ENCODE measurements at regions not wholly inside any gene's neighbourhood (a gene's known extent, or its start where the extent isn't known, plus 50 kb on each side); places are given as distances from the start of the nearest gene placed in this dataset.

DNA sequence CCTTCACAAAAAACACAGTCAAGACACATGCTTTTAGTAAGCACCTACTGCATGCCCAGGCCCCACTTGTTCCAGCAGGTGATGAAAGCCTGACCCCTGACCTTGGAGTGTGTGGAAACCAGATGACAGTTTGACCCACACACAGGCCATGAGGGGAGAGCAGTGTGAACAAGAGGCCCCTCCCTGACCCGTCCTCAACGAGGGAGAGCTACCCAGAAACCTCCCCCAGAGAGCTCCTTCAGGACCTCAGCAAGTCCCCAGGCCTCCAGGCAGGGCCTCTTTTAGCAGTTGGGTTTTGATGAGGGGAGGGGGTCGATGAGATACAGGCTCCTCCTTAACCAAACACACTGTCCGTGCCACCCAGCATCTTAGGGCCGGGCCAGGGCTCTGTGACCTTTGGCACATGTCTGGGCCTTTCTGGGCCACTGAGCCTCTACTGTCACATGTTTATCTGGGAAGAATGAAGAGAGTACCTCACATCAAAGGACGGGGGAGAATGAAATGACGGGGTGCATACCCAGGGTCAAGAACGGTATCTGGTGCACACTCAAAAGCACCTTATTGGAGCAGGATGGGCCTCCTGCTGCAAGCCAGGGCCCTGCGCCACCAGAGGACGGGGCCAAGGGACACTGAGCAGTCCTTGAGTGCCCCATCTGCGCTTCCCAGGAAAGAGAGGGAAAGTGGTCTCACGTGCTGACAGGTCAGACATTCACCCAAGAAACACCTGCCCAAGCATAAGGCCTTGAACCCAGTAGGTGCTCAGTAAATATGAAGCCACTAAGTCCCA lies 202.6 kb upstream of the ZMIZ1 start:
- TF ChIP-seq, protein P1, sequence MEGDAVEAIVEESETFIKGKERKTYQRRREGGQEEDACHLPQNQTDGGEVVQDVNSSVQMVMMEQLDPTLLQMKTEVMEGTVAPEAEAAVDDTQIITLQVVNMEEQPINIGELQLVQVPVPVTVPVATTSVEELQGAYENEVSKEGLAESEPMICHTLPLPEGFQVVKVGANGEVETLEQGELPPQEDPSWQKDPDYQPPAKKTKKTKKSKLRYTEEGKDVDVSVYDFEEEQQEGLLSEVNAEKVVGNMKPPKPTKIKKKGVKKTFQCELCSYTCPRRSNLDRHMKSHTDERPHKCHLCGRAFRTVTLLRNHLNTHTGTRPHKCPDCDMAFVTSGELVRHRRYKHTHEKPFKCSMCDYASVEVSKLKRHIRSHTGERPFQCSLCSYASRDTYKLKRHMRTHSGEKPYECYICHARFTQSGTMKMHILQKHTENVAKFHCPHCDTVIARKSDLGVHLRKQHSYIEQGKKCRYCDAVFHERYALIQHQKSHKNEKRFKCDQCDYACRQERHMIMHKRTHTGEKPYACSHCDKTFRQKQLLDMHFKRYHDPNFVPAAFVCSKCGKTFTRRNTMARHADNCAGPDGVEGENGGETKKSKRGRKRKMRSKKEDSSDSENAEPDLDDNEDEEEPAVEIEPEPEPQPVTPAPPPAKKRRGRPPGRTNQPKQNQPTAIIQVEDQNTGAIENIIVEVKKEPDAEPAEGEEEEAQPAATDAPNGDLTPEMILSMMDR (IDR thresholded peaks at IDR 0.05) = no peak
- TF ChIP-seq POLR2A (IDR thresholded peaks at IDR 0.05) = no peak
